ENCODE measurements at regions not wholly inside any gene's neighbourhood (a gene's known extent, or its start where the extent isn't known, plus 50 kb on each side); places are given as distances from the start of the nearest gene placed in this dataset.
"Not testable (repeated sequence)": the region's sequence is repeated elsewhere in the genome, so short reads cannot be mapped to it uniquely, and the experiment has no call there.

DNA sequence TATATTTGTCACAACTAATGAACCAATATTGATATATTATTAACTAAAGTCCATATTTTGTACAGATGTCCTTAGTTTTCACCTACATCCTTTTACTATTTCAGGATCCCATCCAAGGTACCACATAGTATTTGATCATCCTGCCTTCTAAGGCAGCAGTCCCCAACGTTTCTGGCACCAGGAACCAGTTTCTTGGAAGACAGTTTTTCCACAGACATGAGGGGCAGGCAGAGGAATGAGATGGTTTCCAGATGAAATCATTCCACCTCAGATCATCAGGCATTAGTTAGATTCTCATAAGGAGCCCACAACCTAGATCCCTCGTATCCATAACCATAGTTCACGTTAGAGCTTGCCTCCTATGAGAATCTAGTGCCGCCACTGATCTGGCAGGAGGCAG lies 82.8 kb upstream of the BCL2L14 start:
- no peak overlapping the region for H3K27ac Mint-ChIP-seq
- peaks cover 2% of the 10 kb centered on the region for H3K4me1 Mint-ChIP-seq
- no peaks in the 10 kb centered on the region for H3K27me3 Mint-ChIP-seq
- no peaks in the 10 kb centered on the region for H3K9me3 ChIP-seq (ENCODE audit: control insufficient read depth, low read length, poor library complexity, severe bottlenecking)
- no peak for ATAC-seq
- H3K4me3 Mint-ChIP-seq, result no peak overlapping the region
- DNase-seq, result no peak
- H3K36me3 Mint-ChIP-seq (ENCODE audit: low read depth), result peaks cover 2% of the 10 kb centered on the region

DNA sequence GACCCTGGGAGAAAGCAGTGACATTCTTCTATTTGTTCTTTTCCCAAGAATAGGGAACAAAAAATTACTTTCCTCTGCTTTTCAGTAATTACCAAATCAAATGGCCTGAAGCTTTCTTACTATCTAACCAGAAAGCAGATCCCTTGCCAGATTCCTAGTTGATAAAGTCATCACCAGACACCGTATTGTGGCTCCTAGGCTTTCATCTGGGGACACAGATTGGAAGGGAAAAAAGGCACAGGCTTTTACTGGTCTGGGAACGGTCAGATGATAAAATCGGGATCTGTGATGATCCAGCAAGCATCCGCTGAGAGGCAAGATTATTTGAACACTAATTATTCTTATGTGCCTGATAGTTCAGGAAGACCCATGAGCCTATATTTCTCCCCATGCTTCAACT lies 79.1 kb upstream of the BCL2L14 start:
- Mint-ChIP-seq H3K27ac (no peak overlapping the region), H3K4me1 (no peaks in the 10 kb centered on the region), H3K27me3 (no peaks in the 10 kb centered on the region), H3K36me3 (ENCODE audit: low read depth) (peaks cover 2% of the 10 kb centered on the region), H3K4me3 (no peak overlapping the region)
- no peaks in the 10 kb centered on the region for H3K9me3 ChIP-seq (ENCODE audit: control insufficient read depth, low read length, poor library complexity, severe bottlenecking)
- DNase-seq (no peak), ATAC-seq (no peak)

DNA sequence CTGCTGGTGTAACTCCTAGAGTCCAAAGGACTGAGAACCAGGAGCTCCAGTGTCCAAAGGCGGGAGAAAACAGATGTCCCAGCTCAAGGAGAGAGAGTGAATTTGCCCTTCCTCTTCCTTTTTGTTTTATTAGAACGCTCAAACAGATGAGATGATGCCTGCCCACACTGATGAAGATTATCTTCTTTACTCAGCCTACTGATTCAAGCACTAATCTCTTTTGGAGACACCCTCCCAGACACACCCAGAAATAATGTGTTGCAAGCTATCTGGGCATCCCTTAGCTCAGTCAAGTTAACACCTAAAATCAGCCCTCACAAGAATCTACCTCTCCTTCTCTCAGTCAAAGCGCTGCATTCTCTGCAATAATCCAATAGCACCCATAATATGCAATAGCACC lies 78.2 kb upstream of the BCL2L14 start:
- Mint-ChIP-seq H3K4me3 (no peak overlapping the region), H3K36me3 (ENCODE audit: low read depth) (peaks cover 2% of the 10 kb centered on the region), H3K4me1 (no peaks in the 10 kb centered on the region), H3K27ac (no peak overlapping the region), H3K27me3 (no peaks in the 10 kb centered on the region)
- no peak for DNase-seq
- ATAC-seq, result no peak
- no peaks in the 10 kb centered on the region for H3K9me3 ChIP-seq (ENCODE audit: control insufficient read depth, low read length, poor library complexity, severe bottlenecking)

DNA sequence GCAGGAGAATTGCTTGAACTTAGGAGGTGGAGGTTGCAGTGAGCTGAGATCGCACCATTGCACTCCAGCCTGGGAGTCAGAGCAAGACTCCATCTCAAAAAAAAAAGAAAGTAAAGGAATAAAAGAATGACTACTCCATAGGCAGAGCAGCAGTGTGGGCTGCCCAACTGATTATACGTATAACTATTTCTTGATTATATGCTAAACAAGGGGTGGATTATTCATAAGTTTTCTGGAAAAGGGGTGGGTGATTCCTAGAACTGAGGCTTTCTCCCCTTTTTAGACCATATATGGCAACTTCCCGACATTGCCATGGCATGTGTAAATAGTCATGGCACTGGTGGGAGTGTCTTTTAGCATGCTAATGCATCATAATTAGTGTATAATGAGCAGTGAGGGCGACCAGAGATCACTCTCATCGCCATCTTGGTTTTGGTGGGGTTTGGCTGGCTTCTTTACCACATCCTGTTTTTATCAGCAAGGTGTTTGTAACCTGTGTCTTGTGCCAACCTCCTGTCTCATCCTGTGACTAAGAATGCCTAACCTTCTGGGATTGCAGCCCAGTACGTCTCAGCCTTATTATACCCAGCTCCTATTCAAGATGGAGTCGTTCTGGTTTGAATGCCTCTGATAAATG lies 72.3 kb upstream of the BCL2L14 start:
- ATAC-seq, result peak; percentile 92

DNA sequence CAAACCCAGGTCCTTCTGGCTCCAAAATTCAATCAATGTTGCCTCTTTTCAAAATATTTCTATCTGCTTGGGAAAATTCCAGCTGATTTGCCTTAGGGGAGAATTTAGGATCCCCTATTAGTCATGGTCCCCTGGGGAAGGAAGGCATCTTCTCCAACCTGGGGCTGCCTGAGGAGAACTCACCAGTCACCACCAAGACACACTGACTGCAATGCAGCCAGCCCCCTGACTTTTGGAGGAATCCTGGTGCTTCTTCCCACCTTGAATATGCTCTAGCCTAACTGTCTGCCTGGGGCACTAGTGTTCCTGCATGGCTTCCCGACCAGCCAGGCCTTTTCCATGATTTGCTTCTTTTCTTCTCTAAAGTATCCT lies 71.8 kb upstream of the BCL2L14 start:
- H3K27me3 Mint-ChIP-seq, result no peaks in the 10 kb centered on the region
- peak overlapping the region; percentile 92 for H3K27ac Mint-ChIP-seq
- H3K4me1 Mint-ChIP-seq, result peaks cover 13% of the 10 kb centered on the region
- no peaks in the 10 kb centered on the region for H3K9me3 ChIP-seq (ENCODE audit: control insufficient read depth, low read length, poor library complexity, severe bottlenecking)
- ATAC-seq, result peak; percentile 8
- no peaks in the 10 kb centered on the region for H3K36me3 Mint-ChIP-seq (ENCODE audit: low read depth)
- no peak for DNase-seq
- H3K4me3 Mint-ChIP-seq, result peak overlapping the region; percentile 71

More for the DNA sequence above, 72.3 kb upstream of the BCL2L14 start:
- H3K4me3 Mint-ChIP-seq; H3K36me3 Mint-ChIP-seq (ENCODE audit: low read depth); H3K27me3 Mint-ChIP-seq; H3K9me3 ChIP-seq (ENCODE audit: control insufficient read depth, low read length, poor library complexity, severe bottlenecking): not testable (repeated sequence)
- peak overlapping the region; percentile 92 for H3K27ac Mint-ChIP-seq
- DNase-seq, result peak in 1 of 3 donors; percentile 20
- peaks cover 13% of the 10 kb centered on the region for H3K4me1 Mint-ChIP-seq

DNA sequence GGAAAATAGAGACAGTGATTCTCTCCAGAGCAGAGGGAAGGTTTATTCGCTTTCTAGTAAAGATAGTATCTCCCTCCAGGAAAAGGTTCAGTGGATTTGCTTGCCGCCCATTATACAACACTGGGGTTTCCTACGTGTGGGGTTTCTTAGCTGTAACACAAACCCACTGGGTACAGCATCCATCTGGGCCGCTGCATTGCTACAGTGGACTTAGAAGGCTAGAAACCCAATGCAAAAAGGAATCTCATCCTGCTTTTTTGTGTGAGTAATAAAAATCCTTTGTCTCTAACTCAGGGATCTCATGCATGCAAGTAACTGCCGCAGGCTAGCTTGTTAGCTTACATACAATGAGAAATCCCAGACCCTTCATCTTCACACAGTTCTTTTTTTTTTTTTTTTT lies 67.1 kb upstream of the BCL2L14 start:
- H3K27me3 Mint-ChIP-seq, result no peaks in the 10 kb centered on the region
- H3K36me3 Mint-ChIP-seq (ENCODE audit: low read depth), result peaks cover 5% of the 10 kb centered on the region

DNA sequence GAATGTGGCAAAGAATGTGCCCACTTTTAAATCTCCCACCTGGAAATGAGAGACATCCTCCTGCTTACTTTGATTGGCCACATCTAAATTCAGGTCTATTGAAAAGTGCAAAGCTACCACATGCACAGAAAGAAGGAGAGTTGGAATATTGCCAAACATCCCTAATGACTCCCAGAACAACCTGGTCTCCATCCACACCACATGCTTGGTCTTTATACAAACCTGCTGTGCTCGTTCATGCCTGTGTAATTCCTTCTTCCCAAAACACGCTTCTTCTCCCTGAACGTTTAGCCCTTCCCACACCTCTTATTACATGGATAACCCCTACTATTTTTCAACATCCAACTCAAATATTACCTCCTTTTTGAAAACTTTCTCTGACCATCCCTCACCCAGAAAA lies 66.2 kb upstream of the BCL2L14 start:
- Mint-ChIP-seq H3K36me3 (ENCODE audit: low read depth) (peaks cover 5% of the 10 kb centered on the region), H3K27me3 (no peaks in the 10 kb centered on the region), H3K27ac (peak overlapping the region; percentile 1), H3K4me1 (peaks cover 33% of the 10 kb centered on the region), H3K4me3 (no peak overlapping the region)
- ATAC-seq (no peak), DNase-seq (no peak)
- no peaks in the 10 kb centered on the region for H3K9me3 ChIP-seq (ENCODE audit: control insufficient read depth, low read length, poor library complexity, severe bottlenecking)

More for the DNA sequence above, 67.1 kb upstream of the BCL2L14 start:
- ATAC-seq (no peak), DNase-seq (no peak)
- no peaks in the 10 kb centered on the region for H3K9me3 ChIP-seq (ENCODE audit: control insufficient read depth, low read length, poor library complexity, severe bottlenecking)
- peaks cover 31% of the 10 kb centered on the region for H3K4me1 Mint-ChIP-seq
- H3K4me3 Mint-ChIP-seq, result no peak overlapping the region
- H3K27ac Mint-ChIP-seq, result peak overlapping the region; percentile 1

DNA sequence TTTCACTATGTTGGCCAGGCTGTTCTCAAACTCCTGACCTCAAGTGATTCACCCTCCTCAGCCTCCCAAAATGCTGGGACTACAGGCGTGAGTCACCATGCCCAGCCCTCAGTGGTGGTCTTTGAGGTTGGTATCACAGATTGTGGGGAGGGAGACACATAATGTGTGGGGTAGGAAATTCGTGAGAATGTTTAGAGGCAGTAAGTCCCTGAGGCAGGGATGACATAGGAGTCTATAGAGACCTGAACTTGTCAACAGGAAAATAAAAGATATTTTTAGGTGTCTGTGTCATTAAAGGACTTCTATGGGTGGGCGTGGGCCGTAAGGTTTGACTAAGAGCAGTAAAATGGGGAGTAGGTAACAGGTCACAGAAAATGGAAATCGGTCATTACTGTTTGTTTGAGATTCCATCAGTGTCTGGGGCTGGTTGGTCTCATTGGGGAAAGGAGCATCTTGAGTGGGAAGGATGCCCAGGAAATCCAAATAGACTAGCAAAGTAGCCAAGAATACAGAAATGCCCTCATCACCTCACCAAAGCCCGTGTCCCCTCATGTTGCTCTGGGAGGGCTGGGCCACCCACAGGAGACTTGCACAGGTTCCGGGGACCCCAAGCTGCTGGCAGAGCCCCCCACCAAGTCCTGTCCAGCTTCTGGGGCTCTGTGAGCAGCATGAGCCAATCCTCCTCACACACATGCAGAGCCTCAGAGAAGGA lies 63.6 kb upstream of the BCL2L14 start:
- Mint-ChIP-seq H3K4me1 (peaks cover 52% of the 10 kb centered on the region), H3K4me3 (peak overlapping the region; percentile 81), H3K36me3 (ENCODE audit: low read depth) (peaks cover 5% of the 10 kb centered on the region), H3K27me3 (no peaks in the 10 kb centered on the region), H3K27ac (peak overlapping the region; percentile 99)
- H3K9me3 ChIP-seq (ENCODE audit: control insufficient read depth, low read length, poor library complexity, severe bottlenecking), result no peaks in the 10 kb centered on the region
- DNase-seq (peak in 1 of 3 donors; percentile 46), ATAC-seq (no peak)

DNA sequence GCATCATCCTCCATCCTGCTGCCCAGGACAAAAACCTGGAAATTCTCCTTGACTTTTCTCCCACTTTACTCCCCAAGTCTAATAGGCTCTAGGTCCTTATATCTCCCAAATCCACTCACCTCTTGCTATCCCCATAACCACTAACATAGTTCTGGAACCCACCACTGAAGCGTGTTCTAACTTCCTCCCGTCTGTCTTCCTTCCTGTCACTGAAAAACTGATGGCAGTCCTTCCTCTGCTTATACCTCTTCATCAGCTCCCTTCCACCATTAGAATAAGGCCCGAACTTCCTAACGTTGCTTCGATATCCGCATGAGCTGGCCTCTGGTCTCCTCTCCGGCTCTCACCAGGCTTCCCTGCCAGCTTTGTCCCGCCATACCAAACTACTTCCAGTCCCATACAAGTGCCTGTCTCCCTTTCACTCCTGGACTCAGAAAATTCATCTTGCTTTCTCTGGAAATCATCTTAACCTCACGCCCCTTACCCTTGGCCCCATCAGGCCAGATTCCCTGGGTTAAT lies 63.0 kb upstream of the BCL2L14 start:
- H3K27me3 Mint-ChIP-seq, result no peaks in the 10 kb centered on the region
- DNase-seq, result no peak
- H3K9me3 ChIP-seq (ENCODE audit: control insufficient read depth, low read length, poor library complexity, severe bottlenecking), result no peaks in the 10 kb centered on the region
- H3K27ac Mint-ChIP-seq, result peak overlapping the region; percentile 99
- peaks cover 56% of the 10 kb centered on the region for H3K4me1 Mint-ChIP-seq
- H3K36me3 Mint-ChIP-seq (ENCODE audit: low read depth), result peaks cover 5% of the 10 kb centered on the region
- peak overlapping the region; percentile 81 for H3K4me3 Mint-ChIP-seq
- no peak for ATAC-seq

DNA sequence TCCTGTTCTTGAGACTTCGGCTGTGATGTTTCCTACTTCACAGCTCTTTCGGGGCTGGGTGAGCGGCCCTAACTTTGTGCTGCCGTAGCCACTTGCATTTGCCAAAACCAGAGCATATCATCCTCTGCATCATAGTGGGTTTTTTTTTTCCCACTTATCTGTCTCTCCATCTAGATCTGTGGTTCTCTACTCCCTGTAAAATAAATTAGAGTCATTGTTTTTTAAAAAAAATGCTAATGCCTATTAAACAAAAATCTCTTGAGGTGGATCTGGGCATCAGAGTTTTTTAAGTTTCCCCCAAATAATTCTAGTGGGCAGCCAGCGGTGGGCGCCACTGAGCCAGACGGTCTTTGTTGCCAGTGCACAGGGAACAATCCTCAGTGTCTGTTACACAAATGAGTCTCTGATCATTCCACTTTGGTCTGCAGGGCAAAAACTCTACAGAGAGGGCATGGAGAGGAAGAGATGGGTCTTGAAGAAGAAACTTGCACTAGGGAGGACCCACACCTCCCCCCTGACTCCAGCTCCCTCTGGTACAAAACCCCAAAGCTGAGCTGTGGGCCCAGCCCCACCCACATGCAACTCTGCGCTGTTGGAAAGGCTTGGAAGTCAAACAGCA lies 62.4 kb upstream of the BCL2L14 start:
- H3K4me1 Mint-ChIP-seq, result peaks cover 54% of the 10 kb centered on the region
- ATAC-seq (peak; percentile 46), DNase-seq (peak in 2 of 3 donors; percentile 37)
- no peaks in the 10 kb centered on the region for H3K9me3 ChIP-seq (ENCODE audit: control insufficient read depth, low read length, poor library complexity, severe bottlenecking)
- H3K4me3 Mint-ChIP-seq, result peak overlapping the region; percentile 81
- no peaks in the 10 kb centered on the region for H3K27me3 Mint-ChIP-seq
- peaks cover 5% of the 10 kb centered on the region for H3K36me3 Mint-ChIP-seq (ENCODE audit: low read depth)
- peak overlapping the region; percentile 99 for H3K27ac Mint-ChIP-seq

DNA sequence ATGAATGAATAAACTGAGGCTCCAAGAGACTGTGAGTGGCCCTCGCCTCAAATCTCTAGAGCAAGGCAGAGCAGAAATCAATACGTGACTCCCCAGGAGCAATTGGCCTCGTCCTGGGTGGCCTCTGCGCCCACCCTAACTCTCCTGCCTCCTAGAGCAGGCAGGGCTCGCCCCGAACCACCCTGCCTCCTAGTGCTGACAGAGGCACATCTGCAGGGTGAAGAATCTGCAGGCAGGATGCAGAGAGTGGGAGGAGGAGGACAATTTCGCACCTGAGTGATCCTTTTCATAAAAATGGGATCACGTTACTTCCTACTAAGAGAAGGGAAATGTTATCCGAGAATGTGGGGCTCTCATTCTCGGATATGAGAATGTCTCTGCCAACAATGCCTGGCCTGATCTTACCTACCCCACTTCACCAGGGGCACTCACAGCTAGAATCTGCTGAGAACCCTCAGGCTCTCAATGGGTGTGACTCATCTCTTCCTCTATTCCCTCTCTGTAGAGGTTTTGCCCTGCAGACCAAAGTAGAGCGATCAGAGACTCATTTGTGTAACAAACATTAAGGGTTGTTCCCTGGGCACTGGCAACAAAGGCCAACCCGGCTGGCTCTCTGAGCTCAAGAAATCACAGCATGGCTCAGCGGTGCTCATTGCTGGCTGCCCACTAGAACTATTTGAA lies 61.7 kb upstream of the BCL2L14 start:
- ATAC-seq (peak; percentile 77), DNase-seq (peak in 1 of 3 donors; percentile 43)
- peak overlapping the region; percentile 81 for H3K4me3 Mint-ChIP-seq
- peak overlapping the region; percentile 99 for H3K27ac Mint-ChIP-seq
- peaks cover 5% of the 10 kb centered on the region for H3K36me3 Mint-ChIP-seq (ENCODE audit: low read depth)
- peaks cover 56% of the 10 kb centered on the region for H3K4me1 Mint-ChIP-seq
- H3K27me3 Mint-ChIP-seq, result no peaks in the 10 kb centered on the region
- H3K9me3 ChIP-seq (ENCODE audit: control insufficient read depth, low read length, poor library complexity, severe bottlenecking), result no peaks in the 10 kb centered on the region

DNA sequence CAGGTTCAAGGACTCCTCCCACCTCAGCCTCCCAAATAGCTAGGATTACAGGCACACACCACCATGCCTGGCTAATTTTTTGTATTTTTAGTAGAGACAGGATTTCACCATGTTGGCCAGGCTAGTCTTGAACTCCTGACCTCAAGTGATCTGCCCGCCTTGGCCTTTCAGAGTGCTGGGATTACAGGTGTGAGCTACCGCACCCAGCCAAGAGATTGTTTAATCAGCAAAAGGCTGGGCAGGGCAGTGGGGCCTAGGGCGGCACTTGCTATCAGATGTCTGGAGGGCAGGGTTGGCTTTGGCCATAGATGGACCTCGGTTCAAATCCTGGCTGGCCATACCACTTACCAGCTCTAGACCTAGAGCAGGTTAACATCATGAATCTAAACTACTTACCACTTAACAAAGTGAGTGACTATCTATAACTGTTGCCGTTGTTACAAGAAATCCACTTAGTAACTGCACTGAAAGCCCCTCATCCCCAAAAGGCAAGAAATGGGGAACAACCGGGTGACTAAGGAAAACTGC lies 60.9 kb upstream of the BCL2L14 start:
- H3K4me1 Mint-ChIP-seq, result peaks cover 59% of the 10 kb centered on the region
- H3K4me3 Mint-ChIP-seq, result peak overlapping the region; percentile 89
- H3K27me3 Mint-ChIP-seq; DNase-seq; ATAC-seq; H3K9me3 ChIP-seq (ENCODE audit: control insufficient read depth, low read length, poor library complexity, severe bottlenecking); H3K36me3 Mint-ChIP-seq (ENCODE audit: low read depth): not testable (repeated sequence)
- H3K27ac Mint-ChIP-seq, result peak overlapping the region; percentile 99

All from T-helper 17 cell (primary cell).